Esophagus squamous epithelium (tissue), 4 donors: ENCODE measurements at regions not wholly inside any gene's neighbourhood (a gene's known extent, or its start where the extent isn't known, plus 50 kb on each side); places are given as distances from the start of the nearest gene placed in this dataset.

Experiments used
- CTCF ChIP-seq, 6 experiments: fragments of 450-650 bp in 4 of 6; fragments of 200-600 bp in 2 of 6; sonication (generic) in 2 of 6; IDR thresholded peaks; one replicate each; pipeline ENCODE4 v1.5.1; 2016 to 2019; ENCODE audit warnings: antibody characterized with exemption in 6 of 6, mild to moderate bottlenecking in 4 of 6, moderate library complexity in 4 of 6
- POLR2A ChIP-seq, 4 donors: fragments of 450-650 bp; IDR thresholded peaks; one replicate each; pipeline ENCODE4 v1.6.1; 2017; ENCODE audit warnings: antibody characterized with exemption in 4 of 4, mild to moderate bottlenecking in 4 of 4, moderate library complexity in 3 of 4

GRCh38 chr17:34721326-34721725 lies 141.9 kb downstream of the TMEM132E start:
- TF ChIP-seq CTCF (IDR thresholded peaks at IDR 0.05) (no peak), POLR2A (IDR thresholded peaks at IDR 0.05) (no peak)
